GM13977 (cell line): ENCODE measurements at regions not wholly inside any gene's neighbourhood (a gene's known extent, or its start where the extent isn't known, plus 50 kb on each side); places are given as distances from the start of the nearest gene placed in this dataset.

ENCODE experiments used
- DNase-seq: peaks from one replicate; pipeline ENCODE4 v3.0.0; 2012; ENCODE audit warnings: low spot score
- in situ Hi-C: fragments of 300-500 bp; cut with MboI; formaldehyde crosslinking; loops from one replicate; pipeline ENCODE4 v1.12.0; 2022; ENCODE audit warnings: low sequenced_read_pairs, low pct_unique_long_range_greater_than_20kb, mixed read lengths, inconsistent platforms; ENCODE audit not compliant: unreplicated experiment
- TF ChIP-seq, protein P1 (sequence below): IDR thresholded peaks from 2 replicates; pipeline ENCODE4 v1.5.1; 2012; ENCODE audit warnings: mild to moderate bottlenecking, control low read depth; ENCODE audit not compliant: insufficient read depth; ENCODE audit errors: extremely low read depth, missing control alignments

DNA sequence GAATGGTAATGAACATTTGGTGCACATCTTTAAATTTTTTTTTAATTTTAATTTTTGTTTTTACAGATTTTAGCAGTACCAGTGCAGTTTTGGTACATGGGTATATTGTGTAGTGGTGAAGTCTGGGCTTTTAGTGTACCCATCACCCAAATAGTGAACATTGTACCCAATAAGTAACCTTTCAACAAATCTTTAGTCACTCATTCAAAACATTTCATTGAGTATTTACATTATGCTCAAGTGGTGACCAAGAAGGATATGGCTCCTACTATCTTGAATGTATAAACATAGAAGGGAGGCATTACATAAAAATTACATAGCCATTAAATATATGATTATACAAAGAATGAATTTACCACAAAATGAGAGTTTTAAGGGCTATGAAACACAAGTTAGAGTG is 223.3 kb downstream of the SPRY1 start:
- TF ChIP-seq, protein P1, sequence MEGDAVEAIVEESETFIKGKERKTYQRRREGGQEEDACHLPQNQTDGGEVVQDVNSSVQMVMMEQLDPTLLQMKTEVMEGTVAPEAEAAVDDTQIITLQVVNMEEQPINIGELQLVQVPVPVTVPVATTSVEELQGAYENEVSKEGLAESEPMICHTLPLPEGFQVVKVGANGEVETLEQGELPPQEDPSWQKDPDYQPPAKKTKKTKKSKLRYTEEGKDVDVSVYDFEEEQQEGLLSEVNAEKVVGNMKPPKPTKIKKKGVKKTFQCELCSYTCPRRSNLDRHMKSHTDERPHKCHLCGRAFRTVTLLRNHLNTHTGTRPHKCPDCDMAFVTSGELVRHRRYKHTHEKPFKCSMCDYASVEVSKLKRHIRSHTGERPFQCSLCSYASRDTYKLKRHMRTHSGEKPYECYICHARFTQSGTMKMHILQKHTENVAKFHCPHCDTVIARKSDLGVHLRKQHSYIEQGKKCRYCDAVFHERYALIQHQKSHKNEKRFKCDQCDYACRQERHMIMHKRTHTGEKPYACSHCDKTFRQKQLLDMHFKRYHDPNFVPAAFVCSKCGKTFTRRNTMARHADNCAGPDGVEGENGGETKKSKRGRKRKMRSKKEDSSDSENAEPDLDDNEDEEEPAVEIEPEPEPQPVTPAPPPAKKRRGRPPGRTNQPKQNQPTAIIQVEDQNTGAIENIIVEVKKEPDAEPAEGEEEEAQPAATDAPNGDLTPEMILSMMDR: no peak
- in situ Hi-C loops: no loop called here
- DNase-seq: no peak

DNA sequence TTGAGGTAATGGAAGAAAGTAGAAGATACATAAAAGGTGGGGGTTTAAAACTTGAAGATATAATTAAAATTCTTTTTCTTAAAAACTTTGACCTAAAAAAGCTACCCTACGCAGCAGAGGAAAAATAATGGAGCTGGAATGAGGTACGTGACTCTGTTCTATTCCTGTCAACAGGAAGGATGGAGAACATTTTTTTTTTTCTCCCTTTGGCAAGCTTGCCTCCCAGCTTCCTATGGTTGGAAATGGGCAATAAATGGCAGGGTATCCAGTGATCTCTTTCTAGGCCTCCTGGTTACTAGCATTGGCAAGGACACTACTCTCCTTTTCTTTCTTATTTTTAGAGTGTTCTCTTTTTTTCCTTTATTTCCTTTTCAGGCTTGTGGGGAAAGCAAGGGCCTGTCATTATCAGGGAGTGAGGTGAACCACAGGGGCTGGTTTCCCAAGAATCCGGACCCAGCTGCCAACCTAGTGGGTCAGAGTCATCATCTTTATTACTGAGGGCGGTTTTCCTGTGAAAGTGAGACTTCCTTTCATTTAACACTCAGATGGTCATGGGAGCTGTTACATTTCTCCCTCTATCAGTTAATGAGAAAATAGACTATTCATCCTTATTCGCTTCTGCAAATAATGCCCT is 224.6 kb downstream of the SPRY1 start:
- no peak for DNase-seq
- in situ Hi-C loops: no loop called here
- TF ChIP-seq, protein P1: no peak

DNA sequence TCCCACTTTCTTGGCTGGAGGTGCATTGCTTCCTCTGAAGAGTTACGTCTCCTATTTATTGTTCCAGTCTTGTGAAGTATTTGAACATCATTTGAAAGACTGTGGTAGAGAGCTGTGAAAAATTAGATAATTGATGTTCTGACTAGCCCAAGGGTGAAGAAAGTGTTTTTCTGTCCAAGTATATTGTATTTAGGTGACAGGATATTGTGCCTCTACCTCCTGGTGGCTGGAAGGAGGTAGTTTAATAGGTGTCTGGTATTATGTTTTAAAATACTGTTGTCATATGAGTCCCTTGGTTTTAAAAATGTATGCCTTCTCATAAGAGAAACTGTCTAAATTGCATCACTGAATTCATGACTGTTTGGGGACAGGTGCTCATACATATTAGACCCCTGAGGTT is 226.0 kb downstream of the SPRY1 start:
- in situ Hi-C loops: no loop called here
- DNase-seq: no peak
- TF ChIP-seq, protein P1: no peak

DNA sequence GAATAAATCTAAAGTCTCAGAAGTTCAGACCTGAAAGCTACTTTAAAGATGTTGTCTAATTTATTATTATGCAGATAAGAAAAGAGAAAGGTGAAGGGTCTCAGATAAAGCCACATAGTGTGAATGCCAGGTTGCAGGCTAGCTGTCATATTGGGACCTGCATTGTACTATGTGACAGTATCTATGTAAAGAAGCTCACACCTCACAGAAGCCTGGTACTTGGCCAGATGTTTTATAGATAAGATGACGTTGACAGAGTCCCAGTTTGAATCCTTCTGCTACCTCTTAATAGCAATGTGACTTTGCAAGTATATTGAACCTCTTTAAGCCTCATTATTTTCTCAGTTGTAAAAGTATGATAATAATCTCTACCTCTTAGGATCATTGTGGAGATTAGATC is 227.0 kb downstream of the SPRY1 start:
- in situ Hi-C loops: no loop called here
- TF ChIP-seq, protein P1: no peak
- DNase-seq: no peak

DNA sequence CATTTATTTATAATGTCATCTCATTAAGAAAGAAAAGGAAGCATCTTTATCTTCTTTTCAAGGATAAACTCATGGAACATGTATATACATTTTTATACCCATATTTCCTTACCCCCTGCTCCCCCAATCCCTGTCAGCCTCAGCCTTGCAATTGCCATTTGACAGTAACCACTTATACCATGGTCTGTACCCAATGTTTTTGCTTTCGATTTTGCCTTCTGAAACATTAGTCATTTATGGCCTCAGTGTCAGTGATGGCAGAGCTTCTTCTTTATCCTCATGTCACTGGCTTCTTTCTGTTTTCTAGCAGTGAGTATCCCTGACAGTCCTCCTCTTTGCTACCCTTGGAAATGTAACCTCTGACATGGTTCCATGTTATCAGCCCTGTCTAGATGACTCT is 228.4 kb downstream of the SPRY1 start:
- in situ Hi-C loops: no loop called here
- TF ChIP-seq, protein P1: no peak
- DNase-seq: no peak

DNA sequence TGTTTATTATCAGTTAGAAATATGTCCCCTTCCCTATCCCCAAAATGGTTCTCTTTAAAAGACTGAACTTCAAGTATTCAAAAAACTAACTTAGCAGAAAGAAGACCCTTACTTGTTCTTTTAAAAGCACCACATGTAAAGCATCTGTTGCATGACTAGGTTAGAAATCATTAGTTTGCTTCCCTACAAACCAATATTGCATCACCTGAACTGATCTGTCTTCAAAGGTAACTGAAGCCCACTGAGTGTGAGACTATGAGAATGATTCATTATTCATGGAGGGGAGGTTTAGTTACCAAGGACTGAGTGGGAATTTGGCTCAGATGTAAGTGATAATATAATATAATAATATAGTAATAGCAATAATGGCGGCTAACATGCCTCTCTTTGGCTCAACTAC is 231.7 kb downstream of the SPRY1 start:
- in situ Hi-C loops: no loop called here
- TF ChIP-seq, protein P1: no peak
- DNase-seq: no peak
